Heart left ventricle (tissue), 13 donors: ENCODE measurements at regions not wholly inside any gene's neighbourhood (a gene's known extent, or its start where the extent isn't known, plus 50 kb on each side); places are given as distances from the start of the nearest gene placed in this dataset.

Source experiments
- CTCF ChIP-seq, 12 donors: fragments of 200-600 bp; sonication (generic) in 4 of 12; IDR thresholded peaks; one replicate each; pipeline versions ENCODE4 v1.5.0 to v1.8.0; 2018 to 2022; ENCODE audit warnings: antibody characterized with exemption in 12 of 12, mild to moderate bottlenecking in 5 of 12
- POLR2A ChIP-seq, 2 donors: fragments of 450-650 bp; IDR thresholded peaks; one replicate each; pipeline ENCODE4 v1.6.1; 2017; ENCODE audit warnings: antibody characterized with exemption in 2 of 2, mild to moderate bottlenecking in 2 of 2, moderate library complexity in 2 of 2
- donor health status: ischemic (EF 13 %, LVEDD 7.1; RV severe dilation, severe dysfunction).
- donor health status: DM: no; HTN: yes; CAD: no.
- donor health status: DM: no; HTN: no; CAD: no.
- donor health status: ischemic (EF 25% LVEDD 6.9; RV normal size, moderate dysfunction).
- donor health status: ischemic (EF 25% LVEDD 5.7; RV mildly dilated, moderate dysfunction).
- donor health status: ischemic (EF 35%, LVEDD 5.7; RV mildly dilated, moderate dysfunction).
- donor health status: nonischemic (EF 11% LVEDD 7.7; RV severe dilation, severe dysfunction).
- donor health status: DM: yes; HTN: yes; CAD: no.
- donor health status: PGD.
- donor health status: ischemic (EF 29% LVEDD 5.4; RV normal size, mild dysfunction).
- donor health status: nonischemic (EF 23%, LVEDD 6.1; RV moderate dilation, normal function).

- no peak for TF ChIP-seq CTCF (IDR thresholded peaks at IDR 0.05)
- TF ChIP-seq POLR2A (IDR thresholded peaks at IDR 0.05), result no peak
These were observed 56.7 kb upstream of the RAD23B start for GRCh38 chr9:107226421-107226820.
